Peyer's patch (tissue), 4 donors: ENCODE measurements at regions not wholly inside any gene's neighbourhood (a gene's known extent, or its start where the extent isn't known, plus 50 kb on each side); places are given as distances from the start of the nearest gene placed in this dataset.

Source experiments
- POLR2A ChIP-seq, 2 donors: fragments of 450-650 bp; IDR thresholded peaks; one replicate each; pipeline ENCODE4 v1.5.1; 2017; ENCODE audit warnings: antibody characterized with exemption in 2 of 2, mild to moderate bottlenecking in 2 of 2, moderate library complexity in 2 of 2
- TF ChIP-seq, protein P1 (sequence below), 6 experiments: fragments of 450-650 bp in 4 of 6; fragments of 200-600 bp in 2 of 6; sonication (generic) in 1 of 6; IDR thresholded peaks; one replicate each; pipeline ENCODE4 v1.5.1; 2017 to 2019; ENCODE audit warnings: antibody characterized with exemption in 6 of 6, mild to moderate bottlenecking in 3 of 6, moderate library complexity in 1 of 6

- TF ChIP-seq, protein P1, sequence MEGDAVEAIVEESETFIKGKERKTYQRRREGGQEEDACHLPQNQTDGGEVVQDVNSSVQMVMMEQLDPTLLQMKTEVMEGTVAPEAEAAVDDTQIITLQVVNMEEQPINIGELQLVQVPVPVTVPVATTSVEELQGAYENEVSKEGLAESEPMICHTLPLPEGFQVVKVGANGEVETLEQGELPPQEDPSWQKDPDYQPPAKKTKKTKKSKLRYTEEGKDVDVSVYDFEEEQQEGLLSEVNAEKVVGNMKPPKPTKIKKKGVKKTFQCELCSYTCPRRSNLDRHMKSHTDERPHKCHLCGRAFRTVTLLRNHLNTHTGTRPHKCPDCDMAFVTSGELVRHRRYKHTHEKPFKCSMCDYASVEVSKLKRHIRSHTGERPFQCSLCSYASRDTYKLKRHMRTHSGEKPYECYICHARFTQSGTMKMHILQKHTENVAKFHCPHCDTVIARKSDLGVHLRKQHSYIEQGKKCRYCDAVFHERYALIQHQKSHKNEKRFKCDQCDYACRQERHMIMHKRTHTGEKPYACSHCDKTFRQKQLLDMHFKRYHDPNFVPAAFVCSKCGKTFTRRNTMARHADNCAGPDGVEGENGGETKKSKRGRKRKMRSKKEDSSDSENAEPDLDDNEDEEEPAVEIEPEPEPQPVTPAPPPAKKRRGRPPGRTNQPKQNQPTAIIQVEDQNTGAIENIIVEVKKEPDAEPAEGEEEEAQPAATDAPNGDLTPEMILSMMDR (IDR thresholded peaks at IDR 0.05) = no peak
- no peak for TF ChIP-seq POLR2A (IDR thresholded peaks at IDR 0.05)
These were observed 52.2 kb upstream of the BLTP1 start for GRCh38 chr4:122099896-122100295.
